ENCODE measurements at regions not wholly inside any gene's neighbourhood (a gene's known extent, or its start where the extent isn't known, plus 50 kb on each side); places are given as distances from the start of the nearest gene placed in this dataset.
"Not testable (repeated sequence)": the region's sequence is repeated elsewhere in the genome, so short reads cannot be mapped to it uniquely, and the experiment has no call there.

- no peak for DNase-seq
Measured at GRCh38 chr7:34396437-34397064, 261.5 kb upstream of the NPSR1 start.

- DNase-seq, result no peak
Measured at GRCh38 chr7:34401776-34402175, 256.2 kb upstream of the NPSR1 start.

DNA sequence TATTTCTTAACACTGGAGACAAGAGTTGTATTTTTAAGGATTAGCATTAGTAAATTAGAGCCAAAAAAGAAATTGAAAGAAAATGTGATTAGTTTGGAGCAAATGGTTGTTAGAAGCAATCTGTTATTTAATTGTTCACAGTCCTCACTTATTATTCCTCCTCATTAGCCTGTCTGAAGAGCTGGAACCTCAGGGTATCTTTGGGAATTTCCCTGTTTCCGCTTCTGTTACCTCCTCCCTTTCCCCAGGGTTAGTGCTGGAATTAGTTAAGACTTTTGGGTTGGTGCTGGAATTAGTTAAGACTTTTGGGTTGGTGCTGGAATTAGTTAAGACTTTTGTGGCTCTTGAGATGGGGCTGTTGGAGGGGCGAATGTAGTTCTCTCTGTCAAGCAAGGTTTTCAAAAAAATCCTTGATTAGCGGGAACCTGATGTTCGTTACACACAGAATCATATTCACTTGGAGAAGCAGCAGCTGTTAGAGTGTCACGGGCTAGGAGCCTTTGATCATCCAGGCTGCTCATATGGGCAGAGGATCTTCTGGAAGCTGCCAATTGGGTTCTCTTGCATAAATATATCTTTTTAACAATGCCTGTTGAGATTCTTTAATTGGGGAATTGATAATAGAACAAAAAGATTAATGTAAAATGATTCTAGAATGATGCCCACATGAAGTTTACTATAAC is 251.0 kb upstream of the NPSR1 start:
- no peak for DNase-seq

GRCh38 chr7:34407586-34407985 is 250.4 kb upstream of the NPSR1 start:
- DNase-seq, result no peak

GRCh38 chr7:34417781-34418180 is 240.2 kb upstream of the NPSR1 start:
- no peak for DNase-seq

DNA sequence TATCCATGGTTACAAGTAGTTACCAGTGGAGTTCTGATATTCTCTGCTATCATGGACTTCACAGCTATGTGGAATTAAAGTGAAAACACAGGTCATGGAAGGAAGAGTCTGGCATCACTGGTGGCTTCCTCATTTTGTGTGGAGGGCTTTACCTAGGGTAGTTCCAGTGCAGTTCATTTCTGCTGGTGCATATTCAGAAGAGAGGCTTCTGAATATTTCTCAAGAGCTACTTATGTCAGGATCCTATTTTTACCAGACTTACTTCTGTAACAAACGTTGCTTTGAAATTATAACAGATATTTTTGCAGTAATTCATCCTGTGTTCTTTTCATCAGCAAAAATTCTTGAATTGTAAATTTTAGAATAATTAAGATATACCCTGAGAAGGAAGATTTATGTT is 236.5 kb upstream of the NPSR1 start:
- DNase-seq, result no peak

DNA sequence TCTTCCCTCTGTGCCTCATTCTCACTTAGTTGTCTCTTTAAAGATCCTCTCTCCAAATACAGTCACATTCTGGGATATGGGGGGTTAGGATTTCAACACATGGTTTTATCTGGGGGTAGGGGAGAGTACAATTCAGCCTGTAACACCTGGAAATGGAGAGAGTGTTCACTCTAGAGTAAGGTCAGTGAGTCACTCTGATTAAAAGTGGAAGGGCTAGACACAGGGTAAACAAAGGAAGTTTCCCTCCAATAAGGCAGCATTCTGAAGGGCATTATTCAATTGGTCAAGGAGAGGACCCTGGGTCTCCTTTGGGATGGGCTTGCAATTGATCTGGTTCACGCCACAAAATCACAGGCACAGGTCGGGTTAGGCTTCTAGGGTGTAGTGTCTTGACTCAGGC is 232.8 kb upstream of the NPSR1 start:
- DNase-seq, result no peak

DNA sequence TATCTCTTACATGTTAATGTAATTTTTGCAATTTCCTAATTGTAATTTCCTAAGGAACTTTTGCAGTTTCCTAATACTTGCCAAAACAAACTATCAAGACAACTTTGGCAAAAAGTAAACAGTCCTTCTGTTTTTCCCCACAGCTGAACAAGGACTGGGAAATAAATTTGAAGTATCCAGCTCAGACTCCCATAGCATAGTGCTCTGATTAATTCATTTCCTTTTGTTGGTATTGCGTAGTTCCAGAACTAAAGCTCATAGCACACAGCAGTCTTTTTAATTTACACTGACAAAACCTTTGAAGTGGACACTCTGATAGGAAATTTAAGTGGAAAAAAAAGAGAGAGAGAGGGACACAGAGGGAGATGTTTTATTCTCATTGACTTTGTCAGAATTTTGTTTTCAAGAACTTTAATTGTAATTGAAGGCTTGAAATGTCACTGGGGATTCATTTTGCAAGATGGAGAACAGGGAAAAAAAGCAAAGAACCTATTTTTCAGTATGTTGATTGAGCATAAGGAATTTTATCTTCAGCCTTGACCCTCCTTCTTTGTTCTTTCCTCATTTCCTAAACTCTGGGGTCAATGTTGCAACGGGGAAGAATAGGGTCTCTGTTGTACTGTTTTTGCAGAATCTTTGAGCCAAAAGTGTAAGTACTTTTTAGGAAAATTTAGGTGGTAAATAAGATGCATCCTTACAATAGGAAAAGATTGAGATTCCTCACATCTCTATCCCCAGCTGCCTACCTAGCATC is 232.2 kb upstream of the NPSR1 start:
- no peak for DNase-seq

DNA sequence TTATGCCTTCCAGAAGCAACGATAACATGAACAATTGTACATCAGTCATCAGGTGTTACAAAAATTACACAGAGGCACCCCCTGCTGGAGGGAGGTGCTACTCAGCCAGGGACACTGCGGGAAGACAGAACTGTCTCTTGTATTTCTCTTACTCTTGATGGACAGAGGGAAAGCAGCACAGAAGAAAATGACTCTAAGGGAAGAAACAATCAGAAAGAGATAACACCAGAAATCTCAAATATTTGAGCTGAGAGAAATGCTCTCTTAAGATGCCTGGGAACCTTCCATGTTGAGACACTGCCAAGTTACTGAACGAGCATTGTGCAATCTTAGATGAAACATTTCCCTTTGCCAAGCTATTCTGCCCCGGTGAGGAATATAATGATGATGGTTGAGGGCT is 227.6 kb upstream of the NPSR1 start:
- DNase-seq, result no peak

DNA sequence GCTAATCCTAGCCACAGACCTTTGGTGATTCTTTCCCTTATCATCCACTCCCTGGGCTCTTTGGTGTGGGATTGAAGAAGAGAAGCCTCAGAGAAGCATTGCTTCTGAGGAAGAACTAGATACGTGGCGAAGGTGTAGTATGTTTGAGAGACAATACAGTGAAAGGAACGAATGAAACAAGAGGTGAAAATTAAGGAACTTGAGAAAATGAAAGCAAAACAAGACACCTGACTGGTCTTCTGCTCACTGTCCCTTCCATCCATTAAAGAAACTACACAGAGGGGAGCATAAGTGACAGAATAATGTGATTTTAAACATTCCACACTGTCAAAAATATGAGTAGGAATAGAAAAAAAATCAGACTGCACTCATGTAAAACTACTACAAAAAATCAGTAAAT is 219.6 kb upstream of the NPSR1 start:
- DNase-seq, result no peak

- no peak for DNase-seq
Measured at GRCh38 chr7:34445653-34446052, 212.4 kb upstream of the NPSR1 start.

- DNase-seq, result not testable (repeated sequence)
Measured at GRCh38 chr7:34448531-34448930, 209.5 kb upstream of the NPSR1 start.

- DNase-seq, result no peak
Measured at GRCh38 chr7:34449765-34450164, 208.3 kb upstream of the NPSR1 start.

GRCh38 chr7:34451183-34451582 is 206.8 kb upstream of the NPSR1 start:
- DNase-seq, result no peak

GRCh38 chr7:34451923-34452322 is 206.1 kb upstream of the NPSR1 start:
- no peak for DNase-seq

GRCh38 chr7:34452363-34452762 is 205.7 kb upstream of the NPSR1 start:
- no peak for DNase-seq

DNA sequence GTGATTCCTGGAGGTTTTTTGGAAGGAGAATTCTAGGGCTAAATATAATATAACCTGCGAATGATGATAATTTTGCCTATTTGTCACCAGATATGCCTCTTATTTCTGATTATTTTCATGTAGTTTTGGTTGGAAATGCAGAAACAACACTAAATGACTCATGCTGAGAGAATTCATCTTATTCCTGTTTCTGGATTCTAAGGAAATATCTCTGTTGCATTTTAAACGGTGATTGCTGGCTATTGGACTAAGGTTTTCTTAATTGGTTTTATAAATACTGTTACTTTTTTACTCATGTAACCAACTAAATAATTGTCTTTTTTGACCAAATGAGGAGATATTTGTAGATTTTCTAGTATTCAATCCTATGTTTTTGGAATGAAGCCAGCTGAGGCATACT is 204.9 kb upstream of the NPSR1 start:
- no peak for DNase-seq

DNA sequence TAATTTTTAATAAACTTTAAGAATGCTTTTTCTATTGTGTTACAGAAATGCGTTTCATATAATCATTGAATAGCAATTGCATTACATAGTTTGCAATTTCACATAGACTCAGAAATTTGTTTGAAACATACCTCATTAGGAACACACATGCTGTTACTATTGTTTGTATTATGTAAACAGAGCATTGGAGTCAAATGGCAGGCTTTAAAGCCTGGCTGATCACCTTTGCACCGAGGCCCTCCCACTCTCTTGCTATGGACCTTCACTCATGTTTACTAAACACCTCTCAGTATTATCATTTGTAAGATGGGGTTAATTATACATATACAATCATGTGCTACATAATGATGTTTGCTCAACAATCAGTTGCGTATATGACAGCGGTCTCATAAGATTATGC is 203.6 kb upstream of the NPSR1 start:
- no peak for DNase-seq

- DNase-seq, result no peak
Measured at GRCh38 chr7:34457329-34457728, 200.7 kb upstream of the NPSR1 start.

DNA sequence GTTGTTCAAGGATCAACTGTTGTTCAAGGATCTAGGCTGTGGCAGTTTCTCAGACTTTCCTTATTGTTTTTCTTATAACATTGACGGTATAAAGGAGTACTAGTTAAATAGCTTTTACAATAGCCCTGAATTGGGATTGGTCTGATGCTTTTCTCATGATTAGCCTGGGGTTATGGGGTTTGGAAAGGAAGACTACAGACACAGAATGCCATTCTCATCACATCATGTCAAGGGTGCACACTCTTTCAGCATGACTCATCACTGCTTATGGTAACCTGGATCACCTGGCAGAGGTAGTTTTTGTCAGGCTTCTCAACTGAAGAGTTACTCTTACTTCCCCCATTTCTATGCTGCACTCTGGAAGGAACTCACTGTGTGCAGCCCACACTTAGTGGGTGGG is 194.2 kb upstream of the NPSR1 start:
- no peak for DNase-seq

GRCh38 chr7:34471844-34472243 is 186.2 kb upstream of the NPSR1 start:
- DNase-seq, result no peak

- no peak for DNase-seq
Measured at GRCh38 chr7:34486371-34486770, 171.6 kb upstream of the NPSR1 start.

- no peak for DNase-seq
Measured at GRCh38 chr7:34487391-34488115, 170.5 kb upstream of the NPSR1 start.

DNA sequence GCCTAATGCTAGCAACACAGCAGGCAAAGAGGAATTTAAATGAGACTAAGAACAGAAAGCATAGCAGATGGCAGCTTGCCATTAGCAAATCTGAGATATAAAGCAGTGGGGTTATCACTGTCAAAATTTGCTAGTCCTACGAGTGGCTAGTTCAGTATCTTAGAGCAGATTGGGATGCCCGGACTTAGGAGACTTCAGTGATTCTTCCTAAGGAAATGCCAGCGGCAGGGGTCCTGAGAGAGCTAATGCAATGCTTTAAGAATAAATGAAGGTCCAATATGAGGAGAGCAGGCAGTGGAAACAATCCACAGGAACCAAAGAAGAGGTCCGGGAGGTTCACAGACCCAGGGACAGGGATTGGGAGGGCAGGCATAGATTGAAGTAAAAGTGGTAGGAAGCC is 169.3 kb upstream of the NPSR1 start:
- no peak for DNase-seq

Measured in activated CD4-positive, alpha-beta T cell treated with anti-CD3 and anti-CD28 coated beads, Interleukin-2, amount 50 U/mL, for 4 hours (primary cell).